Loucy (cell line): ENCODE measurements at regions not wholly inside any gene's neighbourhood (a gene's known extent, or its start where the extent isn't known, plus 50 kb on each side); places are given as distances from the start of the nearest gene placed in this dataset.

Source experiments
- H2AFZ ChIP-seq: fragments of 200-600 bp; sonication (generic); 2 replicates; pipeline ENCODE4 v1.6.0; 2016; ENCODE audit warnings: antibody characterized with exemption, mild to moderate bottlenecking, low read length, moderate library complexity
- H3F3A ChIP-seq: fragments of 200-600 bp; 2 replicates; pipeline ENCODE4 v1.6.0; 2016; ENCODE audit warnings: antibody characterized with exemption, low read depth, mild to moderate bottlenecking
- H3K27me3 ChIP-seq: fragments of 200-600 bp; sonication (generic); 2 replicates; pipeline ENCODE4 v1.6.1; 2014; ENCODE audit warnings: low read length, mild to moderate bottlenecking; ENCODE audit not compliant: insufficient read depth, poor library complexity, severe bottlenecking
- H3K36me3 ChIP-seq: fragments of 200-600 bp; sonication (generic); 2 replicates; pipeline ENCODE4 v1.6.1; 2016; ENCODE audit warnings: low read length; ENCODE audit not compliant: insufficient read depth
- H3K4me1 ChIP-seq: fragments of 200-600 bp; sonication (generic); 2 replicates; pipeline ENCODE4 v1.5.1; 2014; ENCODE audit warnings: low read length, mild to moderate bottlenecking; ENCODE audit not compliant: insufficient read depth, poor library complexity, severe bottlenecking
- H3K4me2 ChIP-seq: fragments of 200-600 bp; sonication (generic); 2 replicates; pipeline ENCODE4 v1.6.0; 2014; ENCODE audit warnings: antibody characterized with exemption, low read length, low read depth, mild to moderate bottlenecking; ENCODE audit not compliant: poor library complexity, severe bottlenecking
- H3K4me3 ChIP-seq: fragments of 200-600 bp; sonication (generic); 2 replicates; pipeline ENCODE4 v1.5.1; 2014; ENCODE audit warnings: low read length, mild to moderate bottlenecking, mixed read lengths; ENCODE audit not compliant: poor library complexity, severe bottlenecking
- H3K79me2 ChIP-seq: fragments of 200-600 bp; sonication (generic); 2 replicates; pipeline ENCODE4 v1.6.1; 2014; ENCODE audit warnings: low read length; ENCODE audit not compliant: insufficient read depth
- H3K9ac ChIP-seq: fragments of 200-600 bp; sonication (generic); 2 replicates; pipeline ENCODE4 v1.6.0; 2014; ENCODE audit warnings: mild to moderate bottlenecking, low read depth, low read length, moderate library complexity; ENCODE audit not compliant: poor library complexity, severe bottlenecking
- H3K9me2 ChIP-seq: fragments of 200-600 bp; sonication (generic); replicated peaks from 2 replicates; pipeline ENCODE4 v1.6.1; 2016; ENCODE audit warnings: low read depth, low read length, mixed read lengths
- H3K9me3 ChIP-seq: fragments of 200-600 bp; sonication (generic); 2 replicates; pipeline ENCODE4 v1.6.1; 2014; ENCODE audit warnings: mild to moderate bottlenecking, antibody characterized with exemption, low read length, low read depth; ENCODE audit not compliant: insufficient read depth
- H4K20me1 ChIP-seq: fragments of 200-600 bp; sonication (generic); 2 replicates; pipeline ENCODE4 v1.6.0; 2014; ENCODE audit warnings: antibody characterized with exemption, low read length, mild to moderate bottlenecking; ENCODE audit not compliant: insufficient read depth, poor library complexity, severe bottlenecking
- CTCF ChIP-seq: fragments of 200-600 bp; sonication (generic); conservative IDR thresholded peaks from 2 replicates; pipeline ENCODE4 v1.5.1; 2014; ENCODE audit warnings: mild to moderate bottlenecking, antibody characterized with exemption, low read length
- EZH2phosphoT487 ChIP-seq: fragments of 200-600 bp; IDR thresholded peaks from 2 replicates; pipeline ENCODE4 v1.6.1; 2018; ENCODE audit warnings: antibody characterized with exemption, mild to moderate bottlenecking, moderate library complexity, borderline replicate concordance

- Histone ChIP-seq H3K36me3 (no peaks in the 10 kb centered on the region), H3K4me3 (no peak overlapping the region)
Observed at GRCh38 chr4:114037988-114038387, 58.5 kb upstream of the ARSJ start.

DNA sequence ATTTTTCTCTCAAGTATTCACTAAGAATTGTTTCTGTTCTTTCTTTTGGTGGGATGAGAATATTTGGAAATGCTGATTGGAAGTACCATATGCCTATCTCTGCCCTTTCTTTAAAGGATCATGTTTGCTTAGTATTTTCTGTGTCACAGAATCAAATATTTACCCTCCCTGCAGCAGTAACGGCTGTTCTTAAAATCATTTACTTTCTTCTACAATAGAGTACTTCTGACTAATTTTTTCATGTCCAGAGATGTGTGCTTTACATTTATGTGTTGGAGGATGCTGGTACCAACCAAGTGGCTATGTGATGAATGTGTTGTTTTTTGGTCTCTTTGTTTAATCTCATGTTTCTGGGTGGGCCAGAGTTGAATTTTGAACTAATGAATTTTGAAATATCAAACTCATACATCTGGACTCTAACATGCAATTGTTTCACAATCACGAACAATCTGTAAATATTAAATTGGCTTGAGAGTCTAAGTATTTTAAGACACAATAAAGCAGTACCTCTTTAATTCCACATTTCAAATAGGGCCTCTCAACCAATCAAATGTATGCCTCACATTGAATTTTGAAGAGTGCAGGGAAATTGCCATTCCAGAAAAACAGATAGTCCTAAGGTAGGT, 59.4 kb upstream of the ARSJ start:
- no peaks in the 10 kb centered on the region for H4K20me1 ChIP-seq
- no peaks in the 10 kb centered on the region for H3K9me3 ChIP-seq
- peaks cover 51% of the 10 kb centered on the region for H3K4me1 ChIP-seq
- H3F3A ChIP-seq, result peaks cover 7% of the 10 kb centered on the region; the same call in 1 of the 2 replicates
- no peaks in the 10 kb centered on the region for H3K36me3 ChIP-seq
- no peak overlapping the region for H3K9ac ChIP-seq
- no peaks in the 10 kb centered on the region for H3K79me2 ChIP-seq
- H2AFZ ChIP-seq, result no peak overlapping the region
- H3K9me2 ChIP-seq, result no peaks in the 10 kb centered on the region
- no peaks in the 10 kb centered on the region for H3K27me3 ChIP-seq
- H3K4me2 ChIP-seq, result no peak overlapping the region
- no peak for TF ChIP-seq CTCF
- no peak overlapping the region for H3K4me3 ChIP-seq

More at GRCh38 chr4:114037988-114038387, 58.5 kb upstream of the ARSJ start:
- no peak overlapping the region for H3K4me2 ChIP-seq
- no peaks in the 10 kb centered on the region for H3K79me2 ChIP-seq
- no peak for TF ChIP-seq CTCF
- no peak for TF ChIP-seq EZH2phosphoT487
- no peaks in the 10 kb centered on the region for H4K20me1 ChIP-seq
- peaks cover 44% of the 10 kb centered on the region for H3K4me1 ChIP-seq
- peaks cover 7% of the 10 kb centered on the region; the same call in 1 of the 2 replicates for H3F3A ChIP-seq
- H3K9ac ChIP-seq, result no peak overlapping the region
- no peaks in the 10 kb centered on the region for H3K9me3 ChIP-seq
- no peaks in the 10 kb centered on the region for H3K9me2 ChIP-seq
- H3K27me3 ChIP-seq, result no peaks in the 10 kb centered on the region
- no peak overlapping the region for H2AFZ ChIP-seq

GRCh38 chr4:114040319-114041116, 61.1 kb upstream of the ARSJ start:
- Histone ChIP-seq H3F3A (peaks cover 7% of the 10 kb centered on the region; the same call in 1 of the 2 replicates), H3K9ac (peak overlapping the region; percentile 53), H3K9me3 (no peaks in the 10 kb centered on the region), H2AFZ (no peak overlapping the region), H3K9me2 (no peaks in the 10 kb centered on the region), H3K4me2 (peak overlapping the region; percentile 74), H3K4me3 (peak overlapping the region; percentile 55), H3K36me3 (no peaks in the 10 kb centered on the region), H3K79me2 (no peaks in the 10 kb centered on the region), H4K20me1 (no peaks in the 10 kb centered on the region), H3K4me1 (peaks cover 51% of the 10 kb centered on the region), H3K27me3 (no peaks in the 10 kb centered on the region)
- TF ChIP-seq CTCF (no peak), EZH2phosphoT487 (no peak)
